ENCODE measurements at regions not wholly inside any gene's neighbourhood (a gene's known extent, or its start where the extent isn't known, plus 50 kb on each side); places are given as distances from the start of the nearest gene placed in this dataset.

DNA sequence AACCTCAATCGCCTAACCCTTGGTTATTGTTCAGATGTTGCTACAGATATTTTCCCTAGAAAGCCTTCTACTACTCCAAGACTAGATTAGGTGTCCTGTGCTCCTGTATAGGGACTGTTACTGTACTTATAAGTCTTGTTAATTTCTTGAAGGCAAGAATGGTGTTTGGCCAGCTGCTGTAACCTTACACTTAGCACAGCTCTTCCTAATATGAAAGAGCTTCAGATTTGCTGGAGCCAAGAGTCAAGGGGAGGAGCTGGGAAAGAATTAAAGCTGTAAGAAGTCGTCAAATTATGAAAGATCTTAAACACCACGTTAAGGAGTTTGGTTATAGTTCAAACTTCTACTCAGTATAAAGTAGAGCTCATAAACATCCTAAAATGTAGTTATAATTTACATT is 245.9 kb upstream of the TLL1 start:
- Histone ChIP-seq H3K4me2 (ENCODE audit: low read length) (no peak overlapping the region), H3F3A (ENCODE audit: insufficient read depth, low read length, poor library complexity, severe bottlenecking) (no peaks in the 10 kb centered on the region), H4K20me1 (ENCODE audit: insufficient read depth) (no peaks in the 10 kb centered on the region), H3K79me2 (replicated peaks; ENCODE audit: insufficient read depth, low read length) (no peaks in the 10 kb centered on the region), H3K9me2 (ENCODE audit: insufficient read depth, low read length) (no peaks in the 10 kb centered on the region), H3K27me3 (ENCODE audit: insufficient read depth, low read depth, low read length) (no peaks in the 10 kb centered on the region), H3K27ac (ENCODE audit: low read length) (no peak overlapping the region), H2AFZ (ENCODE audit: low read depth, low read length) (no peak overlapping the region), H3K36me3 (ENCODE audit: insufficient read depth, low read length) (no peaks in the 10 kb centered on the region), H3K9me3 (ENCODE audit: low read length) (no peaks in the 10 kb centered on the region), H3K9ac (ENCODE audit: low read length) (no peak overlapping the region), H3K4me3 (ENCODE audit: low read length) (no peak overlapping the region)
- TF ChIP-seq EP300 (conservative IDR thresholded peaks at IDR 0.05; ENCODE audit: poor library complexity, severe bottlenecking) (no peak), MXI1 (conservative IDR thresholded peaks at IDR 0.05; ENCODE audit: poor library complexity, severe bottlenecking) (no peak), CTCF (IDR thresholded peaks at IDR 0.05; ENCODE audit: poor library complexity, severe bottlenecking) (no peak), SMC3 (conservative IDR thresholded peaks at IDR 0.05; ENCODE audit: poor library complexity) (no peak), POLR2AphosphoS5 (IDR thresholded peaks at IDR 0.05) (no peak), EZH2 (IDR thresholded peaks at IDR 0.05; ENCODE audit: borderline replicate concordance, insufficient read depth, low read length, poor library complexity, severe bottlenecking) (no peak), TAF1 (IDR thresholded peaks at IDR 0.05; ENCODE audit: low read depth) (no peak), RAD21 (conservative IDR thresholded peaks at IDR 0.05) (no peak)
- TF ChIP-seq, protein P1, sequence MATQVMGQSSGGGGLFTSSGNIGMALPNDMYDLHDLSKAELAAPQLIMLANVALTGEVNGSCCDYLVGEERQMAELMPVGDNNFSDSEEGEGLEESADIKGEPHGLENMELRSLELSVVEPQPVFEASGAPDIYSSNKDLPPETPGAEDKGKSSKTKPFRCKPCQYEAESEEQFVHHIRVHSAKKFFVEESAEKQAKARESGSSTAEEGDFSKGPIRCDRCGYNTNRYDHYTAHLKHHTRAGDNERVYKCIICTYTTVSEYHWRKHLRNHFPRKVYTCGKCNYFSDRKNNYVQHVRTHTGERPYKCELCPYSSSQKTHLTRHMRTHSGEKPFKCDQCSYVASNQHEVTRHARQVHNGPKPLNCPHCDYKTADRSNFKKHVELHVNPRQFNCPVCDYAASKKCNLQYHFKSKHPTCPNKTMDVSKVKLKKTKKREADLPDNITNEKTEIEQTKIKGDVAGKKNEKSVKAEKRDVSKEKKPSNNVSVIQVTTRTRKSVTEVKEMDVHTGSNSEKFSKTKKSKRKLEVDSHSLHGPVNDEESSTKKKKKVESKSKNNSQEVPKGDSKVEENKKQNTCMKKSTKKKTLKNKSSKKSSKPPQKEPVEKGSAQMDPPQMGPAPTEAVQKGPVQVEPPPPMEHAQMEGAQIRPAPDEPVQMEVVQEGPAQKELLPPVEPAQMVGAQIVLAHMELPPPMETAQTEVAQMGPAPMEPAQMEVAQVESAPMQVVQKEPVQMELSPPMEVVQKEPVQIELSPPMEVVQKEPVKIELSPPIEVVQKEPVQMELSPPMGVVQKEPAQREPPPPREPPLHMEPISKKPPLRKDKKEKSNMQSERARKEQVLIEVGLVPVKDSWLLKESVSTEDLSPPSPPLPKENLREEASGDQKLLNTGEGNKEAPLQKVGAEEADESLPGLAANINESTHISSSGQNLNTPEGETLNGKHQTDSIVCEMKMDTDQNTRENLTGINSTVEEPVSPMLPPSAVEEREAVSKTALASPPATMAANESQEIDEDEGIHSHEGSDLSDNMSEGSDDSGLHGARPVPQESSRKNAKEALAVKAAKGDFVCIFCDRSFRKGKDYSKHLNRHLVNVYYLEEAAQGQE (IDR thresholded peaks at IDR 0.05; ENCODE audit: borderline replicate concordance): no peak

- no peaks in the 10 kb centered on the region for H3K9me2 ChIP-seq (ENCODE audit: insufficient read depth, low read length)
- no peaks in the 10 kb centered on the region for H4K20me1 ChIP-seq (ENCODE audit: insufficient read depth)
- no peaks in the 10 kb centered on the region for H3K27me3 ChIP-seq (ENCODE audit: insufficient read depth, low read depth, low read length)
- H3K4me2 ChIP-seq (ENCODE audit: low read length): no peak overlapping the region
- TF ChIP-seq POLR2AphosphoS5 (IDR thresholded peaks at IDR 0.05) (no peak), SMC3 (conservative IDR thresholded peaks at IDR 0.05; ENCODE audit: poor library complexity) (no peak)
- no peak overlapping the region for H3K4me3 ChIP-seq (ENCODE audit: low read length)
- no peak overlapping the region for H2AFZ ChIP-seq (ENCODE audit: low read depth, low read length)
- H3K9ac ChIP-seq (ENCODE audit: low read length): no peak overlapping the region
- H3F3A ChIP-seq (ENCODE audit: insufficient read depth, low read length, poor library complexity, severe bottlenecking): no peaks in the 10 kb centered on the region
- H3K79me2 ChIP-seq (replicated peaks; ENCODE audit: insufficient read depth, low read length): no peaks in the 10 kb centered on the region
- no peak overlapping the region for H3K27ac ChIP-seq (ENCODE audit: low read length)
- H3K9me3 ChIP-seq (ENCODE audit: low read length): no peaks in the 10 kb centered on the region
- no peaks in the 10 kb centered on the region for H3K36me3 ChIP-seq (ENCODE audit: insufficient read depth, low read length)
These were observed 245.5 kb upstream of the TLL1 start for GRCh38 chr4:165627548-165627947.

- Histone ChIP-seq H3F3A (ENCODE audit: insufficient read depth, low read length, poor library complexity, severe bottlenecking) (no peaks in the 10 kb centered on the region), H3K36me3 (ENCODE audit: insufficient read depth, low read length) (no peaks in the 10 kb centered on the region), H3K9me2 (ENCODE audit: insufficient read depth, low read length) (no peaks in the 10 kb centered on the region), H3K79me2 (replicated peaks; ENCODE audit: insufficient read depth, low read length) (no peaks in the 10 kb centered on the region), H3K9me3 (ENCODE audit: low read length) (no peaks in the 10 kb centered on the region), H3K4me3 (ENCODE audit: low read length) (no peak overlapping the region), H4K20me1 (ENCODE audit: insufficient read depth) (no peaks in the 10 kb centered on the region), H3K27me3 (ENCODE audit: insufficient read depth, low read depth, low read length) (no peaks in the 10 kb centered on the region), H3K27ac (ENCODE audit: low read length) (no peak overlapping the region), H3K4me2 (ENCODE audit: low read length) (no peak overlapping the region), H2AFZ (ENCODE audit: low read depth, low read length) (no peak overlapping the region), H3K9ac (ENCODE audit: low read length) (no peak overlapping the region)
- TF ChIP-seq, protein P1 (IDR thresholded peaks at IDR 0.05; ENCODE audit: borderline replicate concordance): no peak
- no peak for TF ChIP-seq MXI1 (conservative IDR thresholded peaks at IDR 0.05; ENCODE audit: poor library complexity, severe bottlenecking)
- no peak for TF ChIP-seq EP300 (conservative IDR thresholded peaks at IDR 0.05; ENCODE audit: poor library complexity, severe bottlenecking)
- TF ChIP-seq EZH2 (IDR thresholded peaks at IDR 0.05; ENCODE audit: borderline replicate concordance, insufficient read depth, low read length, poor library complexity, severe bottlenecking): no peak
- no peak for TF ChIP-seq SMC3 (conservative IDR thresholded peaks at IDR 0.05; ENCODE audit: poor library complexity)
- no peak for TF ChIP-seq TAF1 (IDR thresholded peaks at IDR 0.05; ENCODE audit: low read depth)
- no peak for TF ChIP-seq CTCF (IDR thresholded peaks at IDR 0.05; ENCODE audit: poor library complexity, severe bottlenecking)
- TF ChIP-seq RAD21 (conservative IDR thresholded peaks at IDR 0.05): no peak
- TF ChIP-seq POLR2AphosphoS5 (IDR thresholded peaks at IDR 0.05): no peak
These were observed 244.5 kb upstream of the TLL1 start for GRCh38 chr4:165628572-165628971.
